ENCODE measurements at regions not wholly inside any gene's neighbourhood (a gene's known extent, or its start where the extent isn't known, plus 50 kb on each side); places are given as distances from the start of the nearest gene placed in this dataset.
A peak's percentile ranks its signal among the peaks of the same experiment; 100 is the strongest.
"Not testable (repeated sequence)": the region's sequence is repeated elsewhere in the genome, so short reads cannot be mapped to it uniquely, and the experiment has no call there.

DNA sequence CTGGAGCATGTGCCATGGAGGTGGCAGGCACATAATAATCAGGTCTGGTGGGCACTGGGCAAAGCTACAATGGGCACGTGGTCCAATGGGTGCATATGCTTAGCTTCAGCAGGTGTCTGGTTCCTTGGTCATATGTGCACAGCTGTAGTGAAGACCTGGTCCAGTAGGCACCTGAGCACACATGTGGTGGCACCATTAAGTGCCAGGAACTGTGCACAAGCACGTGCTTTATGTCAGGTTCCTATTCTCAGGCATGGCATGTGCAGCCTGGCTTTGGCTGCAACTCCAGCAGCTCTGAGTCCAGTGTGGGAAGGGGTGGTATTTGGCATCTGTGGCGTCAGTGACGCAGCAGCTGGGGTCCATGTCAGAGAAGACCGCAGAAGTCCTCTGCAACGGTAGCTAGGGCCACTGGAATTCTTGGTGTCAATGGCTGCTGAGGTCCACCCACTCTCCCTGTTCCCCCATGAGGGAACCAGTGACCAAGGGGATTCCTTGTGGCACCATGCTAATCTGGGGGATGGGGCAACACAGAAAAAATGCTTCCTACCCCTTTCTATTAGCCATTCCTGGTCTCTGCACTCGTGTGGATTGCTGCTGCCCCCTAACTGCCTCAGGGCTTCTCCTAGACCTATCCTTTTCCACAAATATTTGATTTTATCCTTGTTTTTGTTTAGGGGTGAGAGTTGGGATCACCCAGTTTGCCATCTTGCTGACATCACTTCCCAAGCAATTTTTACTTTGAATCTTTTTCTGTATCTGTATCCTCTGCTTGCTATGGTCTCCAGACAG lies 262.9 kb upstream of the MAP2 start:
- TF ChIP-seq, protein P1, sequence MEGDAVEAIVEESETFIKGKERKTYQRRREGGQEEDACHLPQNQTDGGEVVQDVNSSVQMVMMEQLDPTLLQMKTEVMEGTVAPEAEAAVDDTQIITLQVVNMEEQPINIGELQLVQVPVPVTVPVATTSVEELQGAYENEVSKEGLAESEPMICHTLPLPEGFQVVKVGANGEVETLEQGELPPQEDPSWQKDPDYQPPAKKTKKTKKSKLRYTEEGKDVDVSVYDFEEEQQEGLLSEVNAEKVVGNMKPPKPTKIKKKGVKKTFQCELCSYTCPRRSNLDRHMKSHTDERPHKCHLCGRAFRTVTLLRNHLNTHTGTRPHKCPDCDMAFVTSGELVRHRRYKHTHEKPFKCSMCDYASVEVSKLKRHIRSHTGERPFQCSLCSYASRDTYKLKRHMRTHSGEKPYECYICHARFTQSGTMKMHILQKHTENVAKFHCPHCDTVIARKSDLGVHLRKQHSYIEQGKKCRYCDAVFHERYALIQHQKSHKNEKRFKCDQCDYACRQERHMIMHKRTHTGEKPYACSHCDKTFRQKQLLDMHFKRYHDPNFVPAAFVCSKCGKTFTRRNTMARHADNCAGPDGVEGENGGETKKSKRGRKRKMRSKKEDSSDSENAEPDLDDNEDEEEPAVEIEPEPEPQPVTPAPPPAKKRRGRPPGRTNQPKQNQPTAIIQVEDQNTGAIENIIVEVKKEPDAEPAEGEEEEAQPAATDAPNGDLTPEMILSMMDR (IDR thresholded peaks at IDR 0.05; ENCODE audit: low read depth, low read length), result no peak
- DNase-seq (ENCODE audit: extremely low read depth, low read depth), result no peak

DNA sequence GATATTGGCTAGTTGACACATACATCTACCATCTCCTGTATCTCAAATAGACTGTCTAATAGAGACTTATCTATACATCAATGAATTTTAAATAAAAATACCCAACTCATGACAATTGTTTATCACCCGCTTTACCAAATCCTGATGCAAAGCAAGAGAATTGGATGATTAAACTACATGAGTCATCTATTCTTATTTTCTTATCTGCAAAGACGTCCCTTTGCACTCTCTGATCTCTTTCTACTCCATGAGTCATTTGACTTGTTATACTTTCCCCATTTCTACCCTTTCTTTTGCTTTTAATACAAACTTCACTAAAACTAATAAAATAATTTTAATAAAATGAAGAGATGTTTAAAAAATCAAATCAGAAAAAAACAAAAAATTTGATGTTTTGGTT lies 261.7 kb upstream of the MAP2 start:
- DNase-seq (ENCODE audit: extremely low read depth, low read depth), result no peak
- TF ChIP-seq, protein P1 (IDR thresholded peaks at IDR 0.05; ENCODE audit: low read depth, low read length), result no peak

- no peak for DNase-seq (ENCODE audit: extremely low read depth, low read depth)
- TF ChIP-seq, protein P1 (IDR thresholded peaks at IDR 0.05; ENCODE audit: low read depth, low read length), result no peak
Measured at GRCh38 chr2:209181984-209182383, 241.9 kb upstream of the MAP2 start.

DNA sequence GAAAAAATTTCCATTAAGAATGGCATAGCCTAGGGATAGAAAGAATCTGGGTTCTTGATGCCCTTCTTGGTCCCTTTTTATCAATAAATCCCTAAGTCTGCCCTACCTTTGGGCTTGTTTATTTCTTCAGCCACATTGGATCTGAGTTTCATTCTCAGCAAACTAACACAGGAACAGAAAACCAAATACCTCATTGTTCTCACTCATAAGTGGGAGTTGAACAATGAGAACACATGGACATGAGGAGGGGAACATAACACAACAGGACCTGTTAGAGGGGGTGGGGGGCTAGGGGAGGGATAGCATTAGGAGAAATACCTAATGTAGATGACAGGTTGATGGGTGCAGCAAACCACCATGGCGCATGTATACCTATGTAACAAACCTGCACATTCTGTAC lies 237.0 kb upstream of the MAP2 start:
- not testable (repeated sequence) for DNase-seq (ENCODE audit: extremely low read depth, low read depth)

DNA sequence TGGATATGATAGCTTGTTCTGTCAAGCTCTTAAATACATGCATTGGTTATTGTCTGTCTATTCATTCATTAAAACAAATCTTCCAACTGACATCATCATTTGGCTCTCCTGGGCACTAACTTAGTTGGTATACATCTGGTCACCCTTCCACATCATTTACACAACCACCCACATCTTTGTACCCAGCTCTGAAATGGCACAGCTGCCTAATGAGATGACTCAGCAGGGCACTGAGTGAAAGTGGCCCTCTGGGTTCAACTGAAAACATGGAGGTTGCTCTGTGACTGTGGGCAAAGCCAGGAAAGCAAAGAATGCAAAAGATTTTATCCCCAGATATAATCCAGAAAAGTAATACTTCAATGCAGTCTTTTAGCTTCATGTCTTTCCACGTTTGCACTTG lies 234.0 kb upstream of the MAP2 start:
- TF ChIP-seq, protein P1 (IDR thresholded peaks at IDR 0.05; ENCODE audit: low read depth, low read length), result no peak
- DNase-seq (ENCODE audit: extremely low read depth, low read depth), result no peak

- no peak for DNase-seq (ENCODE audit: extremely low read depth, low read depth)
Measured at GRCh38 chr2:209191139-209191538, 232.7 kb upstream of the MAP2 start.

DNA sequence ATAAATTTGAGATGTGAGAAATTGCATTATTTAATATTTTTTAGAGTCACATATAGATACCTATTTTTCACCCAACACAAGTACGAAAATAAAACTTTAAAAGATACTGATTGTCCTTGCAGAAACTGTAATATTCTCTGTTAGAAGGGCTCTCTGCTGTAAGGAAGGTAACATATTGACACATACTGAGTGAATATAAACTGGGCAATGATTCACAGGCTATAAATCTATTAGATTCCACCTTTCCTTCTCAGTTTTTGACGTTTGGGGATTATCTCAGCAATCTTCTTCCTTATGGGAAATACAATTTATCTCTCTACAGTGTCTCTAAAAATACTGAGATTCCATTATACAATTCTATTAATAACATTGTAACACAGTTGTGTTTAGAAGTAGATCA lies 229.1 kb upstream of the MAP2 start:
- no peak for DNase-seq (ENCODE audit: extremely low read depth, low read depth)
- TF ChIP-seq, protein P1 (IDR thresholded peaks at IDR 0.05; ENCODE audit: low read depth, low read length), result no peak

More at GRCh38 chr2:209191139-209191538, 232.7 kb upstream of the MAP2 start:
- TF ChIP-seq, protein P1 (IDR thresholded peaks at IDR 0.05; ENCODE audit: low read depth, low read length), result no peak

DNA sequence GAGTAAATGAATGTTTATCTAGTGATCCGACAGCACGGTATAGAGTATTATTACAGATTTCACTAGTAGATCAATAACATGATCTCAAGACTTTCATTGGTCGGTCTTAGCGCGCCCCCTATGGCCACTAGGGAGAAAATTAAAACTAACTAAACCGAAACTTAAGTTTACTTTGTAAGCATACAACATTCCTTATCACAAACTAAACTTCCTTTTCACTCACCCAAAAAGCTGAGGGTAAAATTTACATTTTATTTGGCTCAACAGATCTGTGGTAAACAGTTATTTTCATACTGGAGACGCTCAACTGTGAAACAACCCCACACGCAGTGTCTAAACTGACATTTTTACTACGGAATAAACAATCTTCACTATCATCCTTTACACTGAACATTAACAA lies 215.6 kb upstream of the MAP2 start:
- TF ChIP-seq, protein P1 (IDR thresholded peaks at IDR 0.05; ENCODE audit: low read depth, low read length), result peak; percentile 1; the same call in 1 of the 2 replicates
- no peak for DNase-seq (ENCODE audit: extremely low read depth, low read depth)

All from AG09319 (cell line).